Cardiac muscle cell (in vitro differentiated cells and primary cell): ENCODE measurements at regions not wholly inside any gene's neighbourhood (a gene's known extent, or its start where the extent isn't known, plus 50 kb on each side); places are given as distances from the start of the nearest gene placed in this dataset.

Source experiments
- DNase-seq, 2 donors: peaks; one replicate each; pipeline versions ENCODE4 v3.0.0 to v3.0.0-alpha.2; 2010 to 2017; ENCODE audit warnings: low read depth in 1 of 2, low spot score in 1 of 2
- H3K27ac ChIP-seq: fragments of 200-600 bp; sonication (generic); 2 replicates; pipeline ENCODE4 v1.5.1; 2016
- H3K27me3 ChIP-seq: fragments of 200-600 bp; sonication (generic); 2 replicates; pipeline ENCODE4 v1.6.0; 2016; ENCODE audit warnings: control low read depth
- H3K36me3 ChIP-seq: fragments of 200-600 bp; sonication (generic); 2 replicates; pipeline ENCODE4 v1.5.1; 2016; ENCODE audit warnings: control low read depth
- H3K4me1 ChIP-seq: fragments of 200-600 bp; sonication (generic); 2 replicates; pipeline ENCODE4 v1.8.1; 2017; ENCODE audit warnings: low read depth, mild to moderate bottlenecking, mixed run types
- H3K4me3 ChIP-seq: fragments of 200-600 bp; sonication (generic); 2 replicates; pipeline ENCODE4 v1.5.1; 2016; ENCODE audit warnings: mild to moderate bottlenecking
- H3K9me3 ChIP-seq: fragments of 200-600 bp; sonication (generic); 2 replicates; pipeline ENCODE4 v1.5.1; 2017; ENCODE audit warnings: low read depth, mild to moderate bottlenecking, control low read depth
- TF ChIP-seq, protein P1 (sequence below): IDR thresholded peaks from 2 replicates; pipeline ENCODE4 v1.5.1; 2012; ENCODE audit warnings: low read depth, mild to moderate bottlenecking, low read length

DNA sequence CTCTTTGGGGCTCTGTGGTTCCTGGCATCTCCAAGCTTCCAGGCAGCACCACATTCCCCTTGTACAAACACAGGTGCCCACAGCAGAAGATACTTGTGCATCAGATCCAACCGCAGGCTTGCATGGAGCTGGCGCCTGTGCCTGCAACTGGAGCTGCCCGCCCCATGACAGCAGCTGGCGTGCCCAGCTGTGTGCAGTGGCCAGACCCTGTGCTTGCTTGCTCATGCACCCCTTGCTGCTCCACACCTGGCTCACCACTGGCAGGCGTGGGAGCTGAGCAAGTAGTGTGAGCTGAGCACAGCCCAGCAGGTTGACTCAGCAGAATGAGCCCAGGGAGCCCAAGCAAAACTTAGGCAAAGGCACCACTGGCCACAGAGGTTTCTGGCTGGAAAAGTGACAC lies 84.4 kb upstream of the STARD4 start:
- H3K4me3 ChIP-seq = no peak overlapping the region
- H3K27ac ChIP-seq = no peak overlapping the region
- no peaks in the 10 kb centered on the region for H3K27me3 ChIP-seq
- DNase-seq = no peak
- no peaks in the 10 kb centered on the region for H3K36me3 ChIP-seq
- TF ChIP-seq, protein P1, sequence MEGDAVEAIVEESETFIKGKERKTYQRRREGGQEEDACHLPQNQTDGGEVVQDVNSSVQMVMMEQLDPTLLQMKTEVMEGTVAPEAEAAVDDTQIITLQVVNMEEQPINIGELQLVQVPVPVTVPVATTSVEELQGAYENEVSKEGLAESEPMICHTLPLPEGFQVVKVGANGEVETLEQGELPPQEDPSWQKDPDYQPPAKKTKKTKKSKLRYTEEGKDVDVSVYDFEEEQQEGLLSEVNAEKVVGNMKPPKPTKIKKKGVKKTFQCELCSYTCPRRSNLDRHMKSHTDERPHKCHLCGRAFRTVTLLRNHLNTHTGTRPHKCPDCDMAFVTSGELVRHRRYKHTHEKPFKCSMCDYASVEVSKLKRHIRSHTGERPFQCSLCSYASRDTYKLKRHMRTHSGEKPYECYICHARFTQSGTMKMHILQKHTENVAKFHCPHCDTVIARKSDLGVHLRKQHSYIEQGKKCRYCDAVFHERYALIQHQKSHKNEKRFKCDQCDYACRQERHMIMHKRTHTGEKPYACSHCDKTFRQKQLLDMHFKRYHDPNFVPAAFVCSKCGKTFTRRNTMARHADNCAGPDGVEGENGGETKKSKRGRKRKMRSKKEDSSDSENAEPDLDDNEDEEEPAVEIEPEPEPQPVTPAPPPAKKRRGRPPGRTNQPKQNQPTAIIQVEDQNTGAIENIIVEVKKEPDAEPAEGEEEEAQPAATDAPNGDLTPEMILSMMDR = no peak
- no peaks in the 10 kb centered on the region for H3K9me3 ChIP-seq
- peaks cover 7% of the 10 kb centered on the region for H3K4me1 ChIP-seq

DNA sequence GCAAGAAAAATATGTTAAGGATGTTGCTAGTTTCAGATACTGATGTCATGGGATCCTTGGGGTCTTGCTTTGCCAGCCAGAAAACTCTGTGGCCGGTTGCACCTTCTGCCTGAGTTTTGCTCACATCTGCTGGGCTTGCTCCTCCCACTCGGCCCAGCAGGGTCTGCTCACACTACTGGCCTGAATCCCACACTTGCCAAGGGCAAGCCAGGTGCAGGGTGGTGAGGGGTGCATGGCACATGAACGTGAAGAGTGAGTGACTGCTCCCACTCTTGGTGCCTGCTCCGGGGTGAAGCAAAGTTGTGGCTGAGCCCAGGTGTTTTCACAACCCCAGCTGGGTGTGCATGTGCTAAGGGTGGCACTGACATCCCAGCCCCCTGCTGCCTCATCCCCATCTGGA lies 83.1 kb upstream of the STARD4 start:
- TF ChIP-seq, protein P1 = no peak
- DNase-seq = no peak
- no peaks in the 10 kb centered on the region for H3K36me3 ChIP-seq
- H3K27me3 ChIP-seq = no peaks in the 10 kb centered on the region
- H3K4me3 ChIP-seq = no peak overlapping the region
- H3K4me1 ChIP-seq = no peaks in the 10 kb centered on the region
- no peak overlapping the region for H3K27ac ChIP-seq
- H3K9me3 ChIP-seq = no peaks in the 10 kb centered on the region

DNA sequence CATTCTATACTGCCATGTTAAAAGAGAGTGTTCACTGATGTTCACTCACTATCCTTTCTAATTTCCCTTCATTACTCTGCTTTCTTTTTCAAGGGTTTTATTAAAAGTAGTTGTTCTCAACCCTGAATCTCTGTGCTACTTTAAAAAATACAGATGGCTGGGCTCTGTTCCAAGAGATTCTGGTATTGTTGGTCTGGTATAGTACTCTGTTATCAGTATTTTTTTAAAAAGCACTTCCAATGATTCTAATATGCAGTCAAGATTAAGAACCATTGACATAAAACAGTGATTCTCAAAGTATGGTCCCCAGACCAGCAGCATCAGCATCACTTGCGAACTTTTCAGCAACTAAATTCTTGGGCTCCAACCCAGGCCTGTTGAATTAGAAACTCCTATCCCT lies 77.0 kb upstream of the STARD4 start:
- Histone ChIP-seq H3K4me1 (peaks cover 30% of the 10 kb centered on the region), H3K27ac (no peak overlapping the region), H3K9me3 (no peaks in the 10 kb centered on the region), H3K27me3 (no peaks in the 10 kb centered on the region), H3K36me3 (no peaks in the 10 kb centered on the region), H3K4me3 (no peak overlapping the region)
- peak; percentile 32 to 60 for DNase-seq
- TF ChIP-seq, protein P1 = no peak

DNA sequence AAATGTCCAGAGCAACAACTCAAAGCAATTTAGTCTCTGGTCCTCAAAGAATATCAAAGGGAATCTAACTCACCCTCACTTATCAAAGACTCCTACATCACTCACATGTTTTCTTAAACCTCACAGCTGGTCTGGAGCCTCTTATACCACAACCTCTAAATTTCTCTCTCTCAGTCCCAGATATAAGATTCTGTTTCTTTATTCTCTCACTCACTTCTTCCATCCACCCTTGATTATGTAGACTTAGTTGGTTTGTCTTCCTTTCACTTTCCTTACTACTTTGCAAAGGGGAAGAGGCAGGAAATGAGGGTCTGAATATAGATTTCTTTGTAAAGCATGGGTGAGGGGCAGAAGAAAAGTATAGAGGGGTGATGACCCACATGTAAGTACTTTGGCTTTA lies 75.4 kb upstream of the STARD4 start:
- Histone ChIP-seq H3K4me3 (no peak overlapping the region), H3K27ac (no peak overlapping the region), H3K36me3 (no peaks in the 10 kb centered on the region), H3K27me3 (no peaks in the 10 kb centered on the region), H3K9me3 (no peaks in the 10 kb centered on the region), H3K4me1 (peaks cover 43% of the 10 kb centered on the region)
- TF ChIP-seq, protein P1 = no peak
- no peak for DNase-seq

DNA sequence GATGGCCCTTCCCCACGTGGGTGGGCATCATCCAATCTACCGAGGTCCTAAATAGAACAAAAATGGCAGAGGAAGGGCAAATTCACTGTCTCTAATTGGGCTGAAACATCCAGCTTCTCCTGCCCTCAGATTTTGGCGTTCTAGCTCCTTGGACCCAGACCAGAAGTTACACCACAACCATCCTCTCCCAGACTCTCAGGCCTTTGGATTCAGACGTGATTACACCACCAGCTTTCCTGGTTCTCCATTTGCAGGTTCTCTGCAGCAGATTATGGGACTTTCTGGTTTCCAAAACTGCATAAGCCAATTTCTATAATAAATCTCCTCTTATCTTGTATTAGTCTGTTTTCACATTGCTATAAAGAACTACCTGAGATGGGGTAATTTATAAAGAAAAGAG lies 73.6 kb upstream of the STARD4 start:
- Histone ChIP-seq H3K4me1 (peaks cover 53% of the 10 kb centered on the region), H3K27ac (peak overlapping the region; percentile 93), H3K27me3 (no peaks in the 10 kb centered on the region), H3K9me3 (no peaks in the 10 kb centered on the region), H3K36me3 (no peaks in the 10 kb centered on the region), H3K4me3 (no peak overlapping the region)
- DNase-seq = peak in 1 of 2 donors; percentile 53
- TF ChIP-seq, protein P1 = no peak

DNA sequence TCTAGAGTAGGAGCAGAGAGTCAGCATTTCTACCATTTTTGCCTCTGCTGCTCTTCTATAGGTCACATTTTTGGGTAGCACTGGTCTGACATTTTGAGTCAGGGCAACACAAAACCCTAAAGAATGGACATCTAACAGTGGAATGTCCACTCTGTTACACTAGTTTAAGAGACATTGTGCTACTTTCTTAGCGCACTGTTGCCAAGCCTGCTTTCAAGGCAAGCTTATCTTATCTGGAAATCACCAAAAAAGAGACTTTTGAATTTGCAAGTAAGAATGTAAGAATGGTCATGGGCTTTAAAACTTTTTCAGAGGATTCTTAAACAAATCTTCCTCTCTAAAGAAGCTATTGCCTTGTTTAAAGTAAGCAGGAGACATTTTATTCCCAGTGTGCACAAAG lies 73.0 kb upstream of the STARD4 start:
- DNase-seq = no peak
- Histone ChIP-seq H3K9me3 (no peaks in the 10 kb centered on the region), H3K36me3 (no peaks in the 10 kb centered on the region), H3K4me3 (no peak overlapping the region), H3K27me3 (no peaks in the 10 kb centered on the region), H3K4me1 (peaks cover 56% of the 10 kb centered on the region), H3K27ac (peak overlapping the region; percentile 93)
- TF ChIP-seq, protein P1 = no peak
